ENCODE measurements at regions not wholly inside any gene's neighbourhood (a gene's known extent, or its start where the extent isn't known, plus 50 kb on each side); places are given as distances from the start of the nearest gene placed in this dataset.

- in situ Hi-C loops (cut with MboI; ENCODE audit: low sequenced_read_pairs, unreplicated experiment): no loop called here
- TF ChIP-seq CTCF (IDR thresholded peaks at IDR 0.05; ENCODE audit: borderline replicate concordance, control extremely low read depth, extremely low read depth, insufficient read depth, missing control alignments): no peak
- DNase-seq (ENCODE audit: low spot score): no peak
Observed at GRCh38 chr3:55297245-55297644, 189.9 kb downstream of the WNT5A start.

GRCh38 chr3:55296791-55297190 lies 190.3 kb downstream of the WNT5A start:
- DNase-seq (ENCODE audit: low spot score): no peak
- no peak for TF ChIP-seq CTCF (IDR thresholded peaks at IDR 0.05; ENCODE audit: borderline replicate concordance, control extremely low read depth, extremely low read depth, insufficient read depth, missing control alignments)
- in situ Hi-C loops (cut with MboI; ENCODE audit: low sequenced_read_pairs, unreplicated experiment): no loop called here

GRCh38 chr3:55296030-55296429 lies 191.1 kb downstream of the WNT5A start:
- TF ChIP-seq CTCF (IDR thresholded peaks at IDR 0.05; ENCODE audit: borderline replicate concordance, control extremely low read depth, extremely low read depth, insufficient read depth, missing control alignments): no peak
- in situ Hi-C loops (cut with MboI; ENCODE audit: low sequenced_read_pairs, unreplicated experiment): no loop called here
- DNase-seq (ENCODE audit: low spot score): no peak

GRCh38 chr3:55294557-55294956 lies 192.5 kb downstream of the WNT5A start:
- in situ Hi-C loops (cut with MboI; ENCODE audit: low sequenced_read_pairs, unreplicated experiment): no loop called here
- no peak for TF ChIP-seq CTCF (IDR thresholded peaks at IDR 0.05; ENCODE audit: borderline replicate concordance, control extremely low read depth, extremely low read depth, insufficient read depth, missing control alignments)

GRCh38 chr3:55292360-55292759 lies 194.7 kb downstream of the WNT5A start:
- in situ Hi-C loops (cut with MboI; ENCODE audit: low sequenced_read_pairs, unreplicated experiment): no loop called here
- no peak for DNase-seq (ENCODE audit: low spot score)

More at GRCh38 chr3:55294557-55294956, 192.5 kb downstream of the WNT5A start:
- DNase-seq (ENCODE audit: low spot score): no peak

GRCh38 chr3:55288657-55289056 lies 198.4 kb downstream of the WNT5A start:
- no peak for TF ChIP-seq CTCF (IDR thresholded peaks at IDR 0.05; ENCODE audit: borderline replicate concordance, control extremely low read depth, extremely low read depth, insufficient read depth, missing control alignments)
- in situ Hi-C loops (cut with MboI; ENCODE audit: low sequenced_read_pairs, unreplicated experiment): no loop called here
- no peak for DNase-seq (ENCODE audit: low spot score)

More at GRCh38 chr3:55292360-55292759, 194.7 kb downstream of the WNT5A start:
- no peak for TF ChIP-seq CTCF (IDR thresholded peaks at IDR 0.05; ENCODE audit: borderline replicate concordance, control extremely low read depth, extremely low read depth, insufficient read depth, missing control alignments)

- no peak for TF ChIP-seq CTCF (IDR thresholded peaks at IDR 0.05; ENCODE audit: borderline replicate concordance, control extremely low read depth, extremely low read depth, insufficient read depth, missing control alignments)
- in situ Hi-C loops (cut with MboI; ENCODE audit: low sequenced_read_pairs, unreplicated experiment): no loop called here
- no peak for DNase-seq (ENCODE audit: low spot score)
Observed at GRCh38 chr3:55286693-55287092, 200.4 kb downstream of the WNT5A start.

All from GM13976 (cell line).